ENCODE measurements at regions not wholly inside any gene's neighbourhood (a gene's known extent, or its start where the extent isn't known, plus 50 kb on each side); places are given as distances from the start of the nearest gene placed in this dataset.
"Not testable (repeated sequence)": the region's sequence is repeated elsewhere in the genome, so short reads cannot be mapped to it uniquely, and the experiment has no call there.

GRCh38 chr22:33971561-33971961 is 51.3 kb upstream of the LARGE1 start:
- FAIRE-seq = no peak
- no peak for DNase-seq (ENCODE audit: insufficient read length, low spot score)

GRCh38 chr22:33975841-33976240 is 55.6 kb upstream of the LARGE1 start:
- no peak for FAIRE-seq
- DNase-seq (ENCODE audit: insufficient read length, low spot score) = no peak

- DNase-seq (ENCODE audit: insufficient read length, low spot score) = no peak
- FAIRE-seq = no peak
Measured at GRCh38 chr22:33983558-33983957, 63.3 kb upstream of the LARGE1 start.

GRCh38 chr22:33984211-33984610 is 63.9 kb upstream of the LARGE1 start:
- DNase-seq (ENCODE audit: insufficient read length, low spot score) = no peak
- FAIRE-seq = no peak

GRCh38 chr22:33984656-33985285 is 64.5 kb upstream of the LARGE1 start:
- DNase-seq (ENCODE audit: insufficient read length, low spot score) (no peak), FAIRE-seq (no peak)

- FAIRE-seq = no peak
- no peak for DNase-seq (ENCODE audit: insufficient read length, low spot score)
Measured at GRCh38 chr22:33985506-33985905, 65.2 kb upstream of the LARGE1 start.

GRCh38 chr22:33986167-33986771 is 66.0 kb upstream of the LARGE1 start:
- FAIRE-seq (no peak), DNase-seq (ENCODE audit: insufficient read length, low spot score) (no peak)

- DNase-seq (ENCODE audit: insufficient read length, low spot score) (no peak), FAIRE-seq (no peak)
Measured at GRCh38 chr22:33986954-33987353, 66.7 kb upstream of the LARGE1 start.

GRCh38 chr22:33989263-33989662 is 69.0 kb upstream of the LARGE1 start:
- DNase-seq (ENCODE audit: insufficient read length, low spot score); FAIRE-seq: not testable (repeated sequence)

- DNase-seq (ENCODE audit: insufficient read length, low spot score) (no peak), FAIRE-seq (no peak)
Measured at GRCh38 chr22:33991620-33992019, 71.3 kb upstream of the LARGE1 start.

- DNase-seq (ENCODE audit: insufficient read length, low spot score) (no peak), FAIRE-seq (no peak)
Measured at GRCh38 chr22:33996824-33997223, 76.5 kb upstream of the LARGE1 start.

GRCh38 chr22:34000879-34001526 is 80.7 kb upstream of the LARGE1 start:
- FAIRE-seq = no peak
- DNase-seq (ENCODE audit: insufficient read length, low spot score) = no peak

GRCh38 chr22:34001701-34002466 is 81.6 kb upstream of the LARGE1 start:
- FAIRE-seq = no peak
- DNase-seq (ENCODE audit: insufficient read length, low spot score) = no peak

GRCh38 chr22:34004058-34004457 is 83.8 kb upstream of the LARGE1 start:
- no peak for FAIRE-seq
- no peak for DNase-seq (ENCODE audit: insufficient read length, low spot score)

GRCh38 chr22:34010259-34010658 is 90.0 kb upstream of the LARGE1 start:
- no peak for DNase-seq (ENCODE audit: insufficient read length, low spot score)

GRCh38 chr22:34015642-34016041 is 95.4 kb upstream of the LARGE1 start:
- no peak for FAIRE-seq
- no peak for DNase-seq (ENCODE audit: insufficient read length, low spot score)

More at GRCh38 chr22:34010259-34010658, 90.0 kb upstream of the LARGE1 start:
- FAIRE-seq = no peak

GRCh38 chr22:34017205-34017604 is 96.9 kb upstream of the LARGE1 start:
- DNase-seq (ENCODE audit: insufficient read length, low spot score) (no peak), FAIRE-seq (no peak)

- FAIRE-seq (no peak), DNase-seq (ENCODE audit: insufficient read length, low spot score) (no peak)
Measured at GRCh38 chr22:34019190-34019845, 99.0 kb upstream of the LARGE1 start.

GRCh38 chr22:34035209-34035608 is 114.9 kb upstream of the LARGE1 start:
- DNase-seq (ENCODE audit: insufficient read length, low spot score) = no peak

GRCh38 chr22:34036931-34037330 is 116.7 kb upstream of the LARGE1 start:
- FAIRE-seq = no peak

More at GRCh38 chr22:34035209-34035608, 114.9 kb upstream of the LARGE1 start:
- FAIRE-seq = no peak

More at GRCh38 chr22:34036931-34037330, 116.7 kb upstream of the LARGE1 start:
- DNase-seq (ENCODE audit: insufficient read length, low spot score) = no peak

Data from HTR-8/SVneo (cell line).